K562 (cell line): ENCODE measurements at regions not wholly inside any gene's neighbourhood (a gene's known extent, or its start where the extent isn't known, plus 50 kb on each side); places are given as distances from the start of the nearest gene placed in this dataset.

Experiments used
- ATAC-seq: fragments of 200-7000 bp; cut with Tn5 transposase; 3 replicates; pipeline ENCODE4 v1.9.1; 2020; ENCODE audit warnings: moderate library complexity
- BruUV-seq: library from RNA; stranded (reverse); fragments of 400-500 nt; replicated peaks from 2 replicates; lab custom pipeline; 2021; lab: Mats Ljungman, UMichigan
- CTCF ChIA-PET: fragments of 300-600 bp; formaldehyde crosslinking; extraction: SDS; loops from one replicate; lab custom pipeline; 2021; ENCODE audit warnings: low intra/inter-chr PET ratio; lab: Yijun Ruan, JAX
- POLR2A ChIA-PET: fragments of 300-600, 350-650 bp; sonication (Branson Sonifier 250); formaldehyde crosslinking; extraction: SDS; loops from one replicate; lab custom pipeline; 2021; ENCODE audit warnings: antibody characterized with exemption, inconsistent platforms; lab: Yijun Ruan, JAX
- DNase-seq, 4 experiments: peaks; one replicate each; pipeline versions ENCODE4 v3.0.0 to v3.0.0-alpha.2; 2011 to 2018; ENCODE audit warnings: low spot score in 3 of 4, mixed read lengths in 3 of 4; ENCODE audit errors: extremely low read depth in 1 of 4
- FAIRE-seq: peaks from 2 replicates; lab custom pipeline; 2011; peaks lifted over from hg19 to GRCh38; lab: Jason Lieb, UNC
- H2AFZ ChIP-seq: 2 replicates; pipeline ENCODE4 v1.6.0; 2011; ENCODE audit warnings: low read depth, low read length, control low read depth, inconsistent platforms
- H3K27ac ChIP-seq: fragments of 200-600 bp; 3 replicates; pipeline ENCODE4 v1.8.0; 2011; ENCODE audit warnings: low read depth, mild to moderate bottlenecking, control low read depth, inconsistent platforms, low read length, moderate library complexity, mixed read lengths; ENCODE audit errors: extremely low read depth
- H3K27me3 ChIP-seq, 2 experiments: fragments of 300-600 bp in 1 of 2; 2 replicates in 1 of 2; 3 replicates in 1 of 2; pipeline versions ENCODE4 v1.6.0 to v1.8.0; 2011; ENCODE audit warnings: inconsistent platforms in 2 of 2, low read length in 2 of 2, mild to moderate bottlenecking in 1 of 2, mixed read lengths in 1 of 2, moderate library complexity in 1 of 2; ENCODE audit not compliant: control insufficient read depth in 2 of 2, insufficient read depth in 2 of 2
- H3K36me3 ChIP-seq: fragments of 300-600 bp; 3 replicates; pipeline ENCODE4 v1.8.0; 2011; ENCODE audit warnings: mild to moderate bottlenecking, low read length, inconsistent platforms; ENCODE audit not compliant: control insufficient read depth, insufficient read depth
- H3K4me1 ChIP-seq, 2 experiments: fragments of 200-600 bp in 1 of 2; replicated peaks in 1 of 2; 2 replicates in 1 of 2; 3 replicates in 1 of 2; pipeline versions ENCODE4 v1.5.1 to v1.8.0; 2011; ENCODE audit warnings: inconsistent platforms in 2 of 2, low read length in 2 of 2, mild to moderate bottlenecking in 1 of 2, mixed read lengths in 1 of 2, moderate library complexity in 1 of 2; ENCODE audit not compliant: control insufficient read depth in 2 of 2, insufficient read depth in 2 of 2
- H3K4me2 ChIP-seq: 2 replicates; pipeline ENCODE4 v1.6.1; 2011; ENCODE audit warnings: low read length, control low read depth, inconsistent platforms, mixed read lengths; ENCODE audit not compliant: insufficient read depth
- H3K4me3 ChIP-seq: fragments of 200-600 bp; sonication (generic), shearing (Covaris generic); 2 replicates; pipeline ENCODE4 v1.5.1; 2016; ENCODE audit warnings: control low read depth, inconsistent platforms
- H3K79me2 ChIP-seq: fragments of 200-600 bp; 3 replicates; pipeline ENCODE4 v1.8.0; 2011; ENCODE audit warnings: low read length, inconsistent platforms; ENCODE audit not compliant: control insufficient read depth, insufficient read depth
- H3K9ac ChIP-seq, 2 experiments: 2 replicates each; pipeline versions ENCODE4 v1.6.0 to v1.6.1; 2011; ENCODE audit warnings: low read depth in 2 of 2, low read length in 2 of 2, control low read depth in 1 of 2, inconsistent platforms in 1 of 2, mild to moderate bottlenecking in 1 of 2, mixed read lengths in 1 of 2; ENCODE audit not compliant: insufficient read depth in 1 of 2
- H3K9me1 ChIP-seq: one replicate; pipeline ENCODE4 v1.6.0; 2011; ENCODE audit warnings: inconsistent platforms, mild to moderate bottlenecking, low read length, moderate library complexity; ENCODE audit not compliant: control insufficient read depth, insufficient read depth
- H3K9me3 ChIP-seq: replicated peaks from 2 replicates; pipeline ENCODE4 v1.5.1; 2011; ENCODE audit warnings: low read depth, low read length, inconsistent platforms; ENCODE audit not compliant: control insufficient read depth, insufficient read depth
- H4K20me1 ChIP-seq: replicated peaks from 2 replicates; pipeline ENCODE4 v1.6.1; 2011; ENCODE audit warnings: low read length, inconsistent platforms, mixed read lengths; ENCODE audit not compliant: control insufficient read depth, insufficient read depth
- E4F1 ChIP-seq: fragments of 250-450 bp; sonication (Bioruptor Pico); IDR thresholded peaks from 2 replicates; pipeline ENCODE4 v1.5.0; 2021; ENCODE audit warnings: mild to moderate bottlenecking, borderline replicate concordance
- FOS ChIP-seq: IDR thresholded peaks from 3 replicates; pipeline ENCODE4 v1.6.1; 2011; ENCODE audit not compliant: insufficient read length; ENCODE audit errors: extremely low read depth
- NELFE ChIP-seq: IDR thresholded peaks from 2 replicates; pipeline ENCODE4 v1.6.1; 2011; ENCODE audit warnings: mild to moderate bottlenecking; ENCODE audit not compliant: insufficient read depth, insufficient read length
- RFX5 ChIP-seq: IDR thresholded peaks from 2 replicates; pipeline ENCODE4 v1.6.1; 2011; ENCODE audit warnings: low read depth, mild to moderate bottlenecking, improper control_type of control experiment, low read length
- TFAP4 ChIP-seq: sonication (generic); formaldehyde crosslinking; IDR thresholded peaks from 2 replicates; pipeline ENCODE4 v1.8.0; 2022; ENCODE audit warnings: missing genetic modification reagents, mild to moderate bottlenecking, moderate library complexity, borderline replicate concordance
- WGBS: fragments of 100-300 bp; shearing (Covaris generic); methylation state at CpG from one replicate; pipeline ENCODE4 v1.1.6; 2016; ENCODE audit warnings: low coverage, mixed read lengths; ENCODE audit not compliant: insufficient coverage; ENCODE audit errors: missing lambda C conversion rate; 5-methylcytosine and 5-hydroxymethylcytosine counted together
- in situ Hi-C: fragments of 300-500 bp; cut with MboI; formaldehyde crosslinking; loops from 4 replicates; pipeline ENCODE4 v1.15.0; 2018; ENCODE audit warnings: inconsistent platforms, mixed read lengths
- intact Hi-C: fragments of 100-400 bp; cut with micrococcal nuclease; formaldehyde crosslinking; loops from 2 replicates; pipeline ENCODE4 v1.14.2; 2022

- TF ChIP-seq E4F1 (CRISPR knock-in tag) = no peak
These were observed 566.4 kb downstream of the TNS1 start (continued) for GRCh38 chr2:217436386-217436785.

GRCh38 chr2:217434180-217434975 is 568.4 kb downstream of the TNS1 start:
- Histone ChIP-seq H2AFZ (no peak overlapping the region), H3K9me1 (no peaks in the 10 kb centered on the region)
- DNase-seq = peak; percentile 21 to 63 (median 28)

More at GRCh38 chr2:217434180-217434975, 568.4 kb downstream of the TNS1 start:
- Histone ChIP-seq H3K27ac (no peak overlapping the region), H3K9me3 (no peaks in the 10 kb centered on the region), H3K27me3 (no peaks in the 10 kb centered on the region), H3K36me3 (no peaks in the 10 kb centered on the region), H3K9ac (0 out of 4 replicates have a peak overlapping the region, but pooled peaks of 1 of the 2 experiments have one; percentile 45), H3K4me2 (no peak overlapping the region; the same call in 1 of the 2 replicates), H4K20me1 (no peaks in the 10 kb centered on the region), H3K79me2 (no peaks in the 10 kb centered on the region), H3K4me3 (no peak overlapping the region), H3K4me1 (peaks cover 0 to 7% of the 10 kb centered on the region in 2 experiments; a peak in 2 of 5 replicates)
- peak; percentile 99 for ATAC-seq
- 4% methylated on average over 7 of the region's 8 CpGs for WGBS
- no TSS peak for BruUV-seq
- ChIA-PET CTCF (no interaction called here), POLR2A (no interaction called here)
- in situ Hi-C loops = no loop called here
- intact Hi-C loops = no loop called here
- TF ChIP-seq TFAP4 (CRISPR knock-in tag) = peak; percentile 19; the same call in 1 of the 2 replicates
- peak; percentile 12 for TF ChIP-seq FOS
- peak; percentile 95 for TF ChIP-seq RFX5
- TF ChIP-seq NELFE = no peak
- FAIRE-seq = peak; percentile 55
